H9 (cell line): ENCODE measurements at regions not wholly inside any gene's neighbourhood (a gene's known extent, or its start where the extent isn't known, plus 50 kb on each side); places are given as distances from the start of the nearest gene placed in this dataset.

Experiments used
- DNase-seq: peaks from one replicate; pipeline ENCODE4 v3.0.0-alpha.2; 2017
- H2AFZ ChIP-seq: one replicate; pipeline ENCODE4 v1.6.1; 2013; ENCODE audit warnings: mild to moderate bottlenecking, low read length, control low read depth, moderate library complexity
- H2AK5ac ChIP-seq: 2 replicates; pipeline ENCODE4 v1.6.1; 2013; ENCODE audit warnings: low read length, control low read depth, mixed read lengths; ENCODE audit not compliant: insufficient read length
- H2BK120ac ChIP-seq: one replicate; pipeline ENCODE4 v1.6.1; 2013; ENCODE audit warnings: low read depth, mild to moderate bottlenecking, low read length, control low read depth, inconsistent platforms; ENCODE audit not compliant: poor library complexity, severe bottlenecking
- H2BK12ac ChIP-seq: 2 replicates; pipeline ENCODE4 v1.6.1; 2013; ENCODE audit warnings: low read length, control low read depth, mixed read lengths, low read depth; ENCODE audit not compliant: insufficient read length
- H2BK15ac ChIP-seq: 2 replicates; pipeline ENCODE4 v1.6.1; 2013; ENCODE audit warnings: low read depth, low read length, control low read depth
- H2BK20ac ChIP-seq: one replicate; pipeline ENCODE4 v1.6.1; 2013; ENCODE audit warnings: low read depth, mild to moderate bottlenecking, low read length, control low read depth, inconsistent platforms; ENCODE audit not compliant: poor library complexity, severe bottlenecking
- H2BK5ac ChIP-seq: 2 replicates; pipeline ENCODE4 v1.6.1; 2013; ENCODE audit warnings: low read length, control low read depth, mixed read lengths; ENCODE audit not compliant: insufficient read length
- H3K14ac ChIP-seq: 2 replicates; pipeline ENCODE4 v1.6.1; 2013; ENCODE audit warnings: low read length, control low read depth; ENCODE audit not compliant: insufficient read depth
- H3K18ac ChIP-seq: 2 replicates; pipeline ENCODE4 v1.6.1; 2013; ENCODE audit warnings: low read depth, mild to moderate bottlenecking, mixed read lengths, low read length, control low read depth; ENCODE audit not compliant: insufficient read length
- H3K23ac ChIP-seq: 2 replicates; pipeline ENCODE4 v1.6.1; 2013; ENCODE audit warnings: low read length, control low read depth, mixed read lengths, low read depth; ENCODE audit not compliant: insufficient read length
- H3K23me2 ChIP-seq: 2 replicates; pipeline ENCODE4 v1.6.1; 2013; ENCODE audit warnings: low read depth, mild to moderate bottlenecking, mixed read lengths, low read length, control low read depth; ENCODE audit not compliant: insufficient read length, poor library complexity, severe bottlenecking
- H3K27ac ChIP-seq: 2 replicates; pipeline ENCODE4 v1.5.1; 2013; ENCODE audit warnings: low read length, control low read depth, mixed read lengths, low read depth; ENCODE audit not compliant: insufficient read length
- H3K27me3 ChIP-seq: 2 replicates; pipeline ENCODE4 v1.6.1; 2013; ENCODE audit warnings: low read length, control low read depth, inconsistent platforms; ENCODE audit not compliant: insufficient read depth
- H3K4ac ChIP-seq: 2 replicates; pipeline ENCODE4 v1.6.1; 2013; ENCODE audit warnings: low read depth, mild to moderate bottlenecking, control low read depth, inconsistent platforms, low read length, moderate library complexity
- H3K4me1 ChIP-seq: 2 replicates; pipeline ENCODE4 v1.6.1; 2013; ENCODE audit warnings: low read length, control low read depth, inconsistent platforms; ENCODE audit not compliant: insufficient read depth
- H3K4me2 ChIP-seq: 2 replicates; pipeline ENCODE4 v1.6.1; 2013; ENCODE audit warnings: low read length, control low read depth, mixed read lengths; ENCODE audit not compliant: insufficient read length, insufficient read depth
- H3K56ac ChIP-seq: 2 replicates; pipeline ENCODE4 v1.6.1; 2013; ENCODE audit warnings: low read depth, mild to moderate bottlenecking, mixed read lengths, low read length, control low read depth; ENCODE audit not compliant: insufficient read length
- H3K79me1 ChIP-seq: 2 replicates; pipeline ENCODE4 v1.6.1; 2013; ENCODE audit warnings: low read depth, mild to moderate bottlenecking, moderate library complexity, low read length, control low read depth, inconsistent platforms; ENCODE audit not compliant: insufficient read depth, poor library complexity, severe bottlenecking
- H3K79me2 ChIP-seq: 2 replicates; pipeline ENCODE4 v1.6.1; 2013; ENCODE audit warnings: low read length, control low read depth, inconsistent platforms; ENCODE audit not compliant: insufficient read depth
- H3K9ac ChIP-seq: 2 replicates; pipeline ENCODE4 v1.6.1; 2013; ENCODE audit warnings: low read length, control low read depth, mixed read lengths; ENCODE audit not compliant: insufficient read length; ENCODE audit errors: extremely low read depth
- H3K9me3 ChIP-seq: one replicate; pipeline ENCODE4 v1.6.1; 2013; ENCODE audit warnings: low read depth, low read length, inconsistent platforms; ENCODE audit not compliant: control insufficient read depth
- H3T11ph ChIP-seq: one replicate; pipeline ENCODE4 v1.6.1; 2013; ENCODE audit warnings: mild to moderate bottlenecking, low read length, control low read depth, inconsistent platforms
- H4K20me1 ChIP-seq: one replicate; pipeline ENCODE4 v1.6.1; 2013; ENCODE audit not compliant: control insufficient read depth, insufficient read length, insufficient read depth
- H4K5ac ChIP-seq: 2 replicates; pipeline ENCODE4 v1.6.1; 2013; ENCODE audit warnings: low read depth, mild to moderate bottlenecking, mixed read lengths, low read length, control low read depth; ENCODE audit not compliant: insufficient read length
- H4K8ac ChIP-seq: replicated peaks from 2 replicates; pipeline ENCODE4 v1.6.1; 2013; ENCODE audit warnings: low read length, control low read depth, mixed read lengths, low read depth; ENCODE audit not compliant: insufficient read length
- H4K91ac ChIP-seq: 2 replicates; pipeline ENCODE4 v1.6.1; 2013; ENCODE audit warnings: low read depth, mild to moderate bottlenecking, moderate library complexity, mixed read lengths, low read length, control low read depth; ENCODE audit not compliant: insufficient read length
- H3K27ac Mint-ChIP-seq, 3 experiments: 2 replicates in 2 of 3; 3 replicates in 1 of 3; pipeline ENCODE4 v1.8.0; 2020 to 2021; ENCODE audit warnings: mixed read lengths in 3 of 3, mild to moderate bottlenecking in 1 of 3, moderate library complexity in 1 of 3
- H3K27me3 Mint-ChIP-seq: 2 replicates; pipeline ENCODE4 v1.8.0; 2021; ENCODE audit warnings: low read depth, mild to moderate bottlenecking, moderate library complexity, mixed read lengths
- H3K36me3 Mint-ChIP-seq, 3 experiments: 2 replicates in 2 of 3; 3 replicates in 1 of 3; pipeline ENCODE4 v1.8.0; 2020 to 2021; ENCODE audit warnings: low read depth in 3 of 3, mixed read lengths in 3 of 3; ENCODE audit not compliant: insufficient read depth in 1 of 3
- H3K4me1 Mint-ChIP-seq, 2 experiments: 2 replicates each; pipeline ENCODE4 v1.8.0; 2020; ENCODE audit warnings: mixed read lengths in 2 of 2
- H3K4me3 Mint-ChIP-seq, 2 experiments: 2 replicates in 1 of 2; 3 replicates in 1 of 2; pipeline ENCODE4 v1.8.0; 2020 to 2021; ENCODE audit warnings: mild to moderate bottlenecking in 2 of 2, mixed read lengths in 2 of 2, moderate library complexity in 1 of 2
- H3K9me3 Mint-ChIP-seq, 2 experiments: 2 replicates in 1 of 2; 3 replicates in 1 of 2; pipeline ENCODE4 v1.8.0; 2020; ENCODE audit warnings: mild to moderate bottlenecking in 2 of 2, mixed read lengths in 2 of 2, moderate library complexity in 1 of 2
- WGBS: extraction: QIAGEN DNeasy Blood & Tissue Kit; methylation state at CpG from one replicate; pipeline ENCODE4 v1.1.7; 2013; ENCODE audit warnings: missing lambda C conversion rate, low lambda C conversion rate, mixed read lengths; ENCODE audit not compliant: insufficient read length; ENCODE audit errors: extremely low coverage; 5-methylcytosine and 5-hydroxymethylcytosine counted together
- TF ChIP-seq, protein P1 (sequence below): fragments of 200-600 bp; sonication (generic); conservative IDR thresholded peaks from 3 replicates; pipeline ENCODE4 v1.8.0; 2021; ENCODE audit warnings: antibody characterized with exemption, mild to moderate bottlenecking

DNA sequence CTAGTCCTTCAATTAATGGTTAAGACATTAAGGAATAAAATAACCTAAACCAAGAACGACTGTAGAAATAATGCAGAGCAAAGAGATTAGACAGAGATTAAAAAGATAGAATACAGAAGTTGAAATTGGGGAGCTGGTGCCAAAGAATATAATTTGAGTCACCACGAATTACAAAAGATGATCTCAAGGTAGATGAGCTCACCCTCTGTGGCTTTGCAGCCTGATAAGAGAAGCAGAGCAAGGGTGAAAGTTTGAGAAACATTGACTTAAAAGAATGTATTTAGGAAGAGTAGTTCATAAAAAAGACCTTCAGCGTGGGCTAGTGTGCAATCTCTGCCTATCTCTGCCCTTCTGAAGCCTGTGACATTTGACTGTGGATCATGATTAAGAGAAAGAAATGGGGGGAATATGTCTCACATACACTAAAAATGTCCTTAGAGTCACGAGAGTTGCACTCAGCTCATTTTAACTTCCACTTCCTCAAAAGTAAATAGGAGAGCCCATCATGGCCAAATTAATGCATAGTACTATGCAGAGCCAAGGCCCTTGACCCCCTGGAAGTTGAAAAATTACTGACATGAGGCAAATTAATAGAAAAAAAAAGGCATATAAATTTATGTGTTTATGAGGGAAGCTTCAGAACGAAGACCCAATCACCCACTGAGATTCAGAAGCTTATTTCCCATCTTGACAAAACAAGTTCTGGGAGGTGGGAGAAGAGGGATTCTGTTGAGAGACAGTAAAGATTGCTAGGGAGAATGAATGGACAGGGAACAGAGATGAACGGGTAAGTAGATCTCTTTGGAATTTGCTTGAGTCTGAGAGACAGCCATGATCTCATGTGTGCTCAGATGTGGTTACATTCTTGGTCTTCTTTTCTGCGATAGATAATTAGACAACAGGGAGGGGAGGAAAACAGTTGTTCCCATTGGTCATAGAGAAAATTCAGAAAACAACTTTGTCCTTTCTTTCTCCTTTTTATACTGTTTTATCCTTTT lies 395.4 kb upstream of the LRRC7 start:
- H3K23ac ChIP-seq: no peak overlapping the region
- Mint-ChIP-seq H3K27me3 (no peaks in the 10 kb centered on the region), H3K36me3 (peaks cover 6 to 22% (median 17%) of the 10 kb centered on the region in 3 experiments), H3K4me1 (no peaks in the 10 kb centered on the region), H3K9me3 (peaks cover 15 to 22% of the 10 kb centered on the region in 2 experiments), H3K4me3 (no peak overlapping the region), H3K27ac (no peak overlapping the region; a peak in 1 of 7 replicates)
- H2BK5ac ChIP-seq: no peak overlapping the region
- no peak overlapping the region for H3K4me2 ChIP-seq
- no peak overlapping the region for H2BK12ac ChIP-seq
- no CpG with 5 or more reads among the region's 7 CpGs for WGBS
- TF ChIP-seq, protein P1, sequence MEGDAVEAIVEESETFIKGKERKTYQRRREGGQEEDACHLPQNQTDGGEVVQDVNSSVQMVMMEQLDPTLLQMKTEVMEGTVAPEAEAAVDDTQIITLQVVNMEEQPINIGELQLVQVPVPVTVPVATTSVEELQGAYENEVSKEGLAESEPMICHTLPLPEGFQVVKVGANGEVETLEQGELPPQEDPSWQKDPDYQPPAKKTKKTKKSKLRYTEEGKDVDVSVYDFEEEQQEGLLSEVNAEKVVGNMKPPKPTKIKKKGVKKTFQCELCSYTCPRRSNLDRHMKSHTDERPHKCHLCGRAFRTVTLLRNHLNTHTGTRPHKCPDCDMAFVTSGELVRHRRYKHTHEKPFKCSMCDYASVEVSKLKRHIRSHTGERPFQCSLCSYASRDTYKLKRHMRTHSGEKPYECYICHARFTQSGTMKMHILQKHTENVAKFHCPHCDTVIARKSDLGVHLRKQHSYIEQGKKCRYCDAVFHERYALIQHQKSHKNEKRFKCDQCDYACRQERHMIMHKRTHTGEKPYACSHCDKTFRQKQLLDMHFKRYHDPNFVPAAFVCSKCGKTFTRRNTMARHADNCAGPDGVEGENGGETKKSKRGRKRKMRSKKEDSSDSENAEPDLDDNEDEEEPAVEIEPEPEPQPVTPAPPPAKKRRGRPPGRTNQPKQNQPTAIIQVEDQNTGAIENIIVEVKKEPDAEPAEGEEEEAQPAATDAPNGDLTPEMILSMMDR: no peak
- H2AK5ac ChIP-seq: no peak overlapping the region
- no peak overlapping the region for H2BK20ac ChIP-seq
- H3K56ac ChIP-seq: no peak overlapping the region
- no peak overlapping the region for H2AFZ ChIP-seq
- no peak overlapping the region for H4K91ac ChIP-seq
- no peaks in the 10 kb centered on the region for H3K9me3 ChIP-seq
- H4K20me1 ChIP-seq: no peaks in the 10 kb centered on the region
- H4K8ac ChIP-seq: no peak overlapping the region
- no peak overlapping the region for H3K4ac ChIP-seq
- H3T11ph ChIP-seq: no peak overlapping the region
- no peak overlapping the region for H2BK15ac ChIP-seq
- H3K27ac ChIP-seq: no peak overlapping the region
- H3K14ac ChIP-seq: no peak overlapping the region
- H3K79me2 ChIP-seq: no peaks in the 10 kb centered on the region
- no peak overlapping the region for H2BK120ac ChIP-seq
- DNase-seq: no peak
- no peaks in the 10 kb centered on the region for H3K27me3 ChIP-seq
- H3K79me1 ChIP-seq: no peaks in the 10 kb centered on the region
- no peak overlapping the region for H3K18ac ChIP-seq
- H3K9ac ChIP-seq: no peak overlapping the region
- H3K23me2 ChIP-seq: no peaks in the 10 kb centered on the region
- H4K5ac ChIP-seq: no peak overlapping the region
- H3K4me1 ChIP-seq: no peaks in the 10 kb centered on the region
